ENCODE measurements at regions not wholly inside any gene's neighbourhood (a gene's known extent, or its start where the extent isn't known, plus 50 kb on each side); places are given as distances from the start of the nearest gene placed in this dataset.

DNA sequence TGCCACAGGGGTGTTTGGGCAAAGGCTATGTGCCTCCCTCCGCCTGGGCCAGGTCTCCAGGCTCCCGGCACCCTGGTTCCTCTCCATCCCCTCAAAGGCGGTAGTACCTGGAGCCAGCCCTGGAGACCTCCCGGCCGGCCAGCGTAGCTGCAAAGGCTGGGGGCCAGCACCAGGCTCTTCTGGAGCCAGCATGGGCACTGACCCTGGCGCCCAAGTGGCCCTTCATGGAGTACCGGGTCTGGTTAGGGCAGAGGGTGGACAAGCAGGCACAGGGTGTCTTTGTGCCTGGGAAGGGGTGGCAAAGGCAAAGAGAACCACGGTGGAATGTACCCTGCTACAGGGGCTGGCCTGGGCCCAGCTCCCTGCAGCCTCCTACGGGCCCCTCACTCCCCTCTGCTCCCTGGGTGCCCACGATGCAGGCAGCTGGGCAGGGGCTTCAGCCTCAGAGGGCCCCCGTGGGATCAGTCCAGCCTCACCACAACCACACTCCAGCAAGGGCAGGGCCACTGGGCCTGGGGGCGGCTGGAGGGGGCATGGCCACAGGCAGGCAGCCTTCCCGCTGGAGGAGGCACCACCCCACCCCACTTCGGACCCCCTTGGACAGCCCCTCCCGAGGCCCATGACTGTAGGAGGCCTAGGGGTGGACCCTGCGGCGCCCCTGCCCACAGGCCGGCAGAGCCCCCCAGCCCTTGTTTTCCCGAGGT is 112.9 kb upstream of the NKX1-1 start:
- TF ChIP-seq, protein P1, sequence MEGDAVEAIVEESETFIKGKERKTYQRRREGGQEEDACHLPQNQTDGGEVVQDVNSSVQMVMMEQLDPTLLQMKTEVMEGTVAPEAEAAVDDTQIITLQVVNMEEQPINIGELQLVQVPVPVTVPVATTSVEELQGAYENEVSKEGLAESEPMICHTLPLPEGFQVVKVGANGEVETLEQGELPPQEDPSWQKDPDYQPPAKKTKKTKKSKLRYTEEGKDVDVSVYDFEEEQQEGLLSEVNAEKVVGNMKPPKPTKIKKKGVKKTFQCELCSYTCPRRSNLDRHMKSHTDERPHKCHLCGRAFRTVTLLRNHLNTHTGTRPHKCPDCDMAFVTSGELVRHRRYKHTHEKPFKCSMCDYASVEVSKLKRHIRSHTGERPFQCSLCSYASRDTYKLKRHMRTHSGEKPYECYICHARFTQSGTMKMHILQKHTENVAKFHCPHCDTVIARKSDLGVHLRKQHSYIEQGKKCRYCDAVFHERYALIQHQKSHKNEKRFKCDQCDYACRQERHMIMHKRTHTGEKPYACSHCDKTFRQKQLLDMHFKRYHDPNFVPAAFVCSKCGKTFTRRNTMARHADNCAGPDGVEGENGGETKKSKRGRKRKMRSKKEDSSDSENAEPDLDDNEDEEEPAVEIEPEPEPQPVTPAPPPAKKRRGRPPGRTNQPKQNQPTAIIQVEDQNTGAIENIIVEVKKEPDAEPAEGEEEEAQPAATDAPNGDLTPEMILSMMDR (conservative IDR thresholded peaks at IDR 0.05; ENCODE audit: low read length) = no peak
- TF ChIP-seq EZH2phosphoT487 (IDR thresholded peaks at IDR 0.05; ENCODE audit: borderline replicate concordance, low read depth, low read length) = no peak

Data from OCI-LY7 (cell line).